ENCODE measurements at regions not wholly inside any gene's neighbourhood (a gene's known extent, or its start where the extent isn't known, plus 50 kb on each side); places are given as distances from the start of the nearest gene placed in this dataset.

DNA sequence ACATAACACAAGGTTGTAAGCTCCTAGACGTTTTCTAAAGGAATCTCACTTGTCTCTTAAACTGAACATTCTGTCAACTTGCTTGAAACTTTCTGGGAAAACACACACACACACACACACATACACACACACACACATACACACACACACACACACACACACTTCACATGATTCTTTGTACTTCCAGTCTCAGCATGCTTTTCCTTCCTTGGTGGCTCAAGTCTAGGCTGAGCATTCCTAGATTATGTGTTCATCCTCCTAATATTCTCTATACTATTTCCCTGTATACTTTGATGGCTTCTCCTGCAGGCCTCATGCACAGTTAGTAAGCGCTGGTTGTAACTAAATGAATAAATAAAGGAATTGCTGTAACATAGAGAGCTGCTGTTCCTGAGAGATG lies 372.1 kb downstream of the PTPRC start:
- no peaks in the 10 kb centered on the region for H3K36me3 ChIP-seq
- H3K27me3 ChIP-seq, result no peaks in the 10 kb centered on the region
- 32 to 60% methylated on average over 2 of the region's 2 CpGs for WGBS, 2 donors
- TF ChIP-seq POLR2A (IDR thresholded peaks at IDR 0.05), result no peak
- TF ChIP-seq, protein P1, sequence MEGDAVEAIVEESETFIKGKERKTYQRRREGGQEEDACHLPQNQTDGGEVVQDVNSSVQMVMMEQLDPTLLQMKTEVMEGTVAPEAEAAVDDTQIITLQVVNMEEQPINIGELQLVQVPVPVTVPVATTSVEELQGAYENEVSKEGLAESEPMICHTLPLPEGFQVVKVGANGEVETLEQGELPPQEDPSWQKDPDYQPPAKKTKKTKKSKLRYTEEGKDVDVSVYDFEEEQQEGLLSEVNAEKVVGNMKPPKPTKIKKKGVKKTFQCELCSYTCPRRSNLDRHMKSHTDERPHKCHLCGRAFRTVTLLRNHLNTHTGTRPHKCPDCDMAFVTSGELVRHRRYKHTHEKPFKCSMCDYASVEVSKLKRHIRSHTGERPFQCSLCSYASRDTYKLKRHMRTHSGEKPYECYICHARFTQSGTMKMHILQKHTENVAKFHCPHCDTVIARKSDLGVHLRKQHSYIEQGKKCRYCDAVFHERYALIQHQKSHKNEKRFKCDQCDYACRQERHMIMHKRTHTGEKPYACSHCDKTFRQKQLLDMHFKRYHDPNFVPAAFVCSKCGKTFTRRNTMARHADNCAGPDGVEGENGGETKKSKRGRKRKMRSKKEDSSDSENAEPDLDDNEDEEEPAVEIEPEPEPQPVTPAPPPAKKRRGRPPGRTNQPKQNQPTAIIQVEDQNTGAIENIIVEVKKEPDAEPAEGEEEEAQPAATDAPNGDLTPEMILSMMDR (IDR thresholded peaks at IDR 0.05), result no peak
- H3K27ac ChIP-seq, result no peak overlapping the region
- DNase-seq, result no peak
- intact Hi-C loops (cut with DNase I), result no loop called here
- no peaks in the 10 kb centered on the region for H3K4me1 ChIP-seq
- H3K4me3 ChIP-seq, result no peak overlapping the region
- H3K9me3 ChIP-seq, result no peaks in the 10 kb centered on the region

DNA sequence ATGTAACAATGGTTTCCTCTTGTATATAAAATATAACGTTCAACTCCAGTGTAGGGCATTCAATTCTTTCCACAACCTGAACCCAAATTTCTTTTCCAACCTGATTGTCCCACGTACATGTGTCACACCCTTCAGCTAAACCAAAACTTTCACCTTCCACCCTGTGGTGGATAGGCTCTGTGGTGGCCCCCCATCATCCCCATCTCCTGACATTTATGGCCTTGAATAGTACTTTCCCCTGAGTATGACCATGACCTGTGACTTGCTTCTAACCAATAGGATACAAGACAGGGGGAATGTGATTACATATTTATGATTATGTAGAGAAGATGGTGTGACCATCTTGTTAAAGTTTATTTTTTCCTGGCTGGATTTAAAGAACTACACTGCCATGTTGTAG lies 377.0 kb downstream of the PTPRC start:
- 66 to 70% methylated on average over 2 of the region's 2 CpGs for WGBS, 2 donors
- intact Hi-C loops (cut with DNase I), result no loop called here
- H3K4me1 ChIP-seq, result no peaks in the 10 kb centered on the region
- DNase-seq, result no peak
- H3K9me3 ChIP-seq, result no peaks in the 10 kb centered on the region
- no peaks in the 10 kb centered on the region for H3K27me3 ChIP-seq
- no peak overlapping the region for H3K27ac ChIP-seq
- H3K4me3 ChIP-seq, result no peak overlapping the region
- TF ChIP-seq, protein P1 (IDR thresholded peaks at IDR 0.05), result no peak
- TF ChIP-seq POLR2A (IDR thresholded peaks at IDR 0.05), result no peak
- H3K36me3 ChIP-seq, result no peaks in the 10 kb centered on the region

DNA sequence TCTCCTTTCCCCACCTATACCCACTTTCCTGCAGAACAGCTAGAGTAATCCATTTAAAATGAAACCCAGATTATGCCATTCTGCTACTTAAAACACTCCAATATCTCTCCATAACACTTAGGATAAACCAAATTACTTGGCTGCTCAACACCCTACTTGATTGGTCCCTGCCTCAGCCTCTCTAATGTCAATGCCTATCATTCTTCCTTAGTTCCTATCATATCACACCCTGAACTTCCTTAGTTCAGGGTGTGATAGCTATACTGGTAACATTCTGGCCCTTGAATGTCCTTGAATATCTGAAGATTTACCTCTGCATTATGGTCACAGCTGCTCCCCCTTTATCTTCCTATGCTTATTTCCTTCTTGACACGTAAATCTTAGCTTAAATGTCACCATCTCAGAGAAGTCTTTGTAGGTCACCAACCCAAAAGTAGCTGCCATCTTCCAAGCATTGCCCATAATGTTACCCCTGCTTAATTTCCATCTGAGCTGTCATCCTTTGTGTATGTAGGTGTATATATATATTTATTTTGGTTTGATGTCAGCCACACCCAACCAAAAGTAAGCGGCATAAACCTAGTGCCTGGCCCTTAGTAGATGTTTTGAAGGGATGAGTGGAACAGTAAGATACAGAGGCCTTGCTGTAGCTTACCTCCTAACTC lies 379.8 kb downstream of the PTPRC start:
- no peaks in the 10 kb centered on the region for H3K4me1 ChIP-seq
- 83 to 92% methylated on average over 2 of the region's 2 CpGs for WGBS, 2 donors
- H3K4me3 ChIP-seq, result no peak overlapping the region
- no peaks in the 10 kb centered on the region for H3K36me3 ChIP-seq
- no peak overlapping the region for H3K27ac ChIP-seq
- H3K9me3 ChIP-seq, result no peaks in the 10 kb centered on the region
- intact Hi-C loops (cut with DNase I), result no loop called here
- no peak for DNase-seq
- no peaks in the 10 kb centered on the region for H3K27me3 ChIP-seq
- TF ChIP-seq POLR2A (IDR thresholded peaks at IDR 0.05), result no peak
- TF ChIP-seq, protein P1 (IDR thresholded peaks at IDR 0.05), result no peak

DNA sequence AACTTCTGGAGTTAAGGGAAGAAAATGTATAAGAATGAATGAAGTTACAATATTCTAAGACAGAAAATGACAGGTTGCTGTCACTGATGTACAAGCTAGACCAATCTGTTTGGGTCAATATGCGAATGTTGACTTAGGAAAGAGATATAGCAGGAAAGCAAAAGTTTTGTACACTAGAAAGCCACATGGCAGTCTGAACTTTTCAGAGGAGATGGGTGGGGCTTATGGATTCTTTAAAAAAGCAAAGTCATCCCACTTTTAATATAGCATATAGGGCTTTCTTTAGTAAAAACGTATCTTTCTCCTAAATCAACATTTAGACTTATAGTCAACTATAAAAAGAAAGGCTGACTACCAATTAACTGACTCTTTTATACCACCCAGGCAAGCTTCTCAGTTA lies 381.2 kb downstream of the PTPRC start:
- Histone ChIP-seq H3K9me3 (no peaks in the 10 kb centered on the region), H3K4me3 (no peak overlapping the region), H3K27ac (no peak overlapping the region), H3K4me1 (no peaks in the 10 kb centered on the region), H3K36me3 (no peaks in the 10 kb centered on the region), H3K27me3 (no peaks in the 10 kb centered on the region)
- intact Hi-C loops (cut with DNase I), result no loop called here
- TF ChIP-seq POLR2A (IDR thresholded peaks at IDR 0.05), result no peak
- TF ChIP-seq, protein P1 (IDR thresholded peaks at IDR 0.05), result no peak
- 39 to 80% methylated on average over 2 of the region's 2 CpGs for WGBS, 2 donors
- DNase-seq, result no peak

DNA sequence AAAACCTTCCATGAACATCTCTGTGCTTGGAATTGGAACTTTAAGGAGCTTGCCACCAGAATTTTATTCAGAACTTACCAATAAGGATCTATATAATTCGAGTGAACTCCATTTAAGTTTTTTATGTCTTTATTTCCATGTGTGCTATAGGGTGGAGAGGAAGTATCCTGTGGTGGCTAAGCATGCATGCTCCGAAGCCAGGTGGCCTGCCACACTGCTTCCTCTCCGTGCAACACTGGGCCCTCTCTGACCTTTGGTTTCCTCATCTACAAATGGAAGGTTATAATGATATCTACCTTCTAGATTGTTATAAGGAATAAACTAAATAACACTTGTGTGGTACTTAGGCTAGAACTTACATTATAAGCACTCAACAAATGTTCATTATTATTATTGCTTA lies 382.1 kb downstream of the PTPRC start:
- no peak overlapping the region for H3K4me3 ChIP-seq
- WGBS, 2 donors, result 48 to 55% methylated on average over 3 of the region's 3 CpGs
- intact Hi-C loops (cut with DNase I), result no loop called here

More for the DNA sequence above, 382.1 kb downstream of the PTPRC start:
- Histone ChIP-seq H3K27ac (no peak overlapping the region), H3K9me3 (no peaks in the 10 kb centered on the region), H3K4me1 (no peaks in the 10 kb centered on the region), H3K36me3 (no peaks in the 10 kb centered on the region), H3K27me3 (no peaks in the 10 kb centered on the region)
- DNase-seq, result no peak
- TF ChIP-seq POLR2A (IDR thresholded peaks at IDR 0.05), result no peak
- TF ChIP-seq, protein P1 (IDR thresholded peaks at IDR 0.05), result no peak
